Stomach (tissue), 4 donors: ENCODE measurements at regions not wholly inside any gene's neighbourhood (a gene's known extent, or its start where the extent isn't known, plus 50 kb on each side); places are given as distances from the start of the nearest gene placed in this dataset.

ENCODE experiments used
- CTCF ChIP-seq, 7 experiments: fragments of 450-650 bp in 4 of 7; fragments of 200-600 bp in 3 of 7; sonication (generic) in 3 of 7; IDR thresholded peaks; one replicate each; pipeline ENCODE4 v1.5.1; 2016 to 2019; ENCODE audit warnings: antibody characterized with exemption in 7 of 7, control low read depth in 2 of 7, mild to moderate bottlenecking in 1 of 7
- EP300 ChIP-seq: sonication (generic); formaldehyde crosslinking; IDR thresholded peaks from one replicate; pipeline ENCODE4 v1.6.1; 2017; ENCODE audit warnings: antibody characterized with exemption
- POLR2A ChIP-seq, 4 donors: fragments of 450-650 bp; IDR thresholded peaks; one replicate each; pipeline ENCODE4 v1.6.1; 2016; ENCODE audit warnings: antibody characterized with exemption in 4 of 4, control low read depth in 2 of 4, mild to moderate bottlenecking in 1 of 4, moderate library complexity in 1 of 4
- POLR2AphosphoS5 ChIP-seq, 3 donors: sonication (generic); formaldehyde crosslinking; IDR thresholded peaks; one replicate each; pipeline ENCODE4 v1.6.1; 2016; ENCODE audit warnings: antibody characterized with exemption in 3 of 3

DNA sequence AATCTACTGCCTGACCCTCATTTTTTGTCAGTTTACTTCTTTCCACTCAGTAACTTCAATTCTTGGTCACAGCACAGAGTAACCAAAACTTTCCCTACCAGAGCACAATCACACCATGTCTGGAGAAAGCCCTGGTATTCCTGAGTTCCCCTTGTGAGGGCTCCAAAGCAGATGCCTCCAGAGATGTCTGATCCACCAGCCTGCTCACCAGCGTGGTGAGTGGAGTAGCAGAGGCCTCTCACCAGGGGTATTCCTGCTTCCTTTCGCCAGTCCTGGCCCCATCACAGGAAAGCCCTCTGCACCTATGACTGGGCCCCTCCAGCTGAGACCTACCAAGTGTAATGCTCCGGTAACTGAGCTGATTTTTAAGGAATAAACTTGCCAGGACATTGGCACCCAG is 205.4 kb upstream of the HS3ST3A1 start:
- TF ChIP-seq EP300 (no peak), CTCF (IDR thresholded peaks at IDR 0.05) (no peak), POLR2A (IDR thresholded peaks at IDR 0.05) (no peak), POLR2AphosphoS5 (IDR thresholded peaks at IDR 0.05) (no peak)
